ENCODE measurements at regions not wholly inside any gene's neighbourhood (a gene's known extent, or its start where the extent isn't known, plus 50 kb on each side); places are given as distances from the start of the nearest gene placed in this dataset.

DNA sequence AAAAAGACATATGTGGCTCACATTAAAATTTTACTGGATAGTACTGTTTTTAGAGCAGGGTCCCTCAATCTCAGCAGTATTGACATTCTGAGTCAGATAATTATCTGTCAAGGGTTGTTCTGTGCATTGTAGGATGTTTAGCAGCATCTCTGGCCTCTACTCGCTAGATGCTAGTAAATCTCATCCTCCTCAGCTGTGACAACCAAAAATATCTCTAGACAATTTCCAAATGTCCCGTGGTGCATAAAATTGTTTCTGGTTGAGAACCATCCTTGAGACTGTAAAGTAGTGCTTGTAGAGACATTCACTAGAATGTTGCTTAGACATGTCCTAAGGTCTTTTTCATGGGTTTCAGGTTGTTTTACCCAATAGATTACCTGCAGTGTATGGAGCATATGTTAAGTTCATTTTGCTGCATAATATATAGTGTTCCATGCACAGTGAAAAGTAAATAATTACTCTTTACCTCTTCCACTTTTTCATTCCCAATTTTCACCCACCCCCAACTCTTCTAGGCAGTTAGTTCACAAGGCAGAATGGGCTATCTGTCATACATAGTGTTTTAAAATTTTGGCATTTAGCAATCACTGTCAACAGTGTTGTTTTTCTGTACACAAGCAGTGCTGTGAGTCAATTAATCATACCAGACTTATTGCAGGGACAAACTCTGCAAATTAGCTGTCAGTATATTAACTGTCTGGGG lies 200.2 kb upstream of the SLC38A2 start:
- H3K9me1 ChIP-seq (ENCODE audit: control insufficient read depth, extremely low read depth, insufficient read depth, low read length) = no peaks in the 10 kb centered on the region
- no peaks in the 10 kb centered on the region for H3K36me3 ChIP-seq (ENCODE audit: control insufficient read depth in 2 of 2, extremely low read depth in 1 of 2, insufficient read depth in 2 of 2, low read length in 2 of 2)
- no peak overlapping the region for H2AFZ ChIP-seq (ENCODE audit: control insufficient read depth, low read length)
- TF ChIP-seq, protein P1, sequence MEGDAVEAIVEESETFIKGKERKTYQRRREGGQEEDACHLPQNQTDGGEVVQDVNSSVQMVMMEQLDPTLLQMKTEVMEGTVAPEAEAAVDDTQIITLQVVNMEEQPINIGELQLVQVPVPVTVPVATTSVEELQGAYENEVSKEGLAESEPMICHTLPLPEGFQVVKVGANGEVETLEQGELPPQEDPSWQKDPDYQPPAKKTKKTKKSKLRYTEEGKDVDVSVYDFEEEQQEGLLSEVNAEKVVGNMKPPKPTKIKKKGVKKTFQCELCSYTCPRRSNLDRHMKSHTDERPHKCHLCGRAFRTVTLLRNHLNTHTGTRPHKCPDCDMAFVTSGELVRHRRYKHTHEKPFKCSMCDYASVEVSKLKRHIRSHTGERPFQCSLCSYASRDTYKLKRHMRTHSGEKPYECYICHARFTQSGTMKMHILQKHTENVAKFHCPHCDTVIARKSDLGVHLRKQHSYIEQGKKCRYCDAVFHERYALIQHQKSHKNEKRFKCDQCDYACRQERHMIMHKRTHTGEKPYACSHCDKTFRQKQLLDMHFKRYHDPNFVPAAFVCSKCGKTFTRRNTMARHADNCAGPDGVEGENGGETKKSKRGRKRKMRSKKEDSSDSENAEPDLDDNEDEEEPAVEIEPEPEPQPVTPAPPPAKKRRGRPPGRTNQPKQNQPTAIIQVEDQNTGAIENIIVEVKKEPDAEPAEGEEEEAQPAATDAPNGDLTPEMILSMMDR (optimal IDR thresholded peaks at IDR 0.05 in 1 of 3, IDR thresholded peaks at IDR 0.05 in 1 of 3, conservative IDR thresholded peaks at IDR 0.05 in 1 of 3; ENCODE audit: extremely low read depth in 1 of 3, insufficient read depth in 2 of 3, low read length in 3 of 3) = no peak
- TF ChIP-seq EZH2 (IDR thresholded peaks at IDR 0.05; ENCODE audit: low read length) = no peak
- no peaks in the 10 kb centered on the region for H4K20me1 ChIP-seq (ENCODE audit: control insufficient read depth, extremely low read depth, insufficient read depth, low read length)
- dilution Hi-C loops (cut with MboI; ENCODE audit: extremely low pct_ligation_motif_present, low sequenced_read_pairs) = no loop called here
- H3K9ac ChIP-seq (ENCODE audit: control insufficient read depth, extremely low read depth, insufficient read depth, low read length) = no peak overlapping the region
- H3K4me1 ChIP-seq (ENCODE audit: control insufficient read depth, extremely low read depth, insufficient read depth, low read length) = peaks cover 13% of the 10 kb centered on the region
- H3K4me2 ChIP-seq (ENCODE audit: control insufficient read depth, extremely low read depth, insufficient read depth, low read depth, low read length) = no peak overlapping the region
- no peaks in the 10 kb centered on the region for H3K27me3 ChIP-seq (ENCODE audit: control insufficient read depth, extremely low read depth, insufficient read depth, low read length)
- H3K4me3 ChIP-seq (ENCODE audit: control insufficient read depth in 2 of 3, extremely low read depth in 1 of 3, insufficient read depth in 2 of 3, low read depth in 1 of 3, low read length in 3 of 3) = no peak overlapping the region
- no peak overlapping the region for H3K27ac ChIP-seq (ENCODE audit: control insufficient read depth, insufficient read depth, low read length)
- H3K79me2 ChIP-seq (ENCODE audit: control insufficient read depth, insufficient read depth, low read length) = no peaks in the 10 kb centered on the region
- H3K9me3 ChIP-seq (ENCODE audit: control insufficient read depth, low read depth, low read length) = no peaks in the 10 kb centered on the region
- FAIRE-seq = peak; percentile 74
- DNase-seq (ENCODE audit: low read depth, low spot score) = no peak

DNA sequence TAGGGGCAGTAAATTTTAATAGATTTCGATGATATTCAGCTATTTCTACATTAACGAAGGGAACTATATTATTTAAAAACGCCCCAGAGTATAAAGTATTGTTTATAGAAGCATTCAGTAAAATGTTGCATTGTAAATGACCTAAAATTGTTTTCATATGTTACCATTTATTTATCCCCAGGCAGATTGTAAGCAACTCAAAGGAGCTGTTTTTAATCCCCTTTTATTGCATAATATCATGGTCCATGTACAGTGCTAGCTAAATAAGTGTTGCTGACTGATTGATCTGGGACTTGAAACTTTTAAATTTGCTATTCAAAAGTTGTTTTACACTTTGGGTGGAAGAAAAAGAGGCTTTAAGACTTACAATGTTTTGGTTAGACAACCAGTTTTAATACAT lies 199.0 kb upstream of the SLC38A2 start:
- no peak for FAIRE-seq
- dilution Hi-C loops (cut with MboI; ENCODE audit: extremely low pct_ligation_motif_present, low sequenced_read_pairs) = no loop called here

More for the DNA sequence above, 199.0 kb upstream of the SLC38A2 start:
- no peak overlapping the region for H3K4me2 ChIP-seq (ENCODE audit: control insufficient read depth, extremely low read depth, insufficient read depth, low read depth, low read length)
- H3K36me3 ChIP-seq (ENCODE audit: control insufficient read depth in 2 of 2, extremely low read depth in 1 of 2, insufficient read depth in 2 of 2, low read length in 2 of 2) = no peaks in the 10 kb centered on the region
- H3K79me2 ChIP-seq (ENCODE audit: control insufficient read depth, insufficient read depth, low read length) = no peaks in the 10 kb centered on the region
- peaks cover under 1% of the 10 kb centered on the region for H3K4me1 ChIP-seq (ENCODE audit: control insufficient read depth, extremely low read depth, insufficient read depth, low read length)
- TF ChIP-seq EZH2 (IDR thresholded peaks at IDR 0.05; ENCODE audit: low read length) = no peak
- TF ChIP-seq, protein P1 (optimal IDR thresholded peaks at IDR 0.05 in 1 of 3, IDR thresholded peaks at IDR 0.05 in 1 of 3, conservative IDR thresholded peaks at IDR 0.05 in 1 of 3; ENCODE audit: extremely low read depth in 1 of 3, insufficient read depth in 2 of 3, low read length in 3 of 3) = no peak
- H4K20me1 ChIP-seq (ENCODE audit: control insufficient read depth, extremely low read depth, insufficient read depth, low read length) = no peaks in the 10 kb centered on the region
- no peak overlapping the region for H2AFZ ChIP-seq (ENCODE audit: control insufficient read depth, low read length)
- DNase-seq (ENCODE audit: low read depth, low spot score) = no peak
- no peaks in the 10 kb centered on the region for H3K9me3 ChIP-seq (ENCODE audit: control insufficient read depth, low read depth, low read length)
- no peak overlapping the region for H3K27ac ChIP-seq (ENCODE audit: control insufficient read depth, insufficient read depth, low read length)
- H3K9me1 ChIP-seq (ENCODE audit: control insufficient read depth, extremely low read depth, insufficient read depth, low read length) = no peaks in the 10 kb centered on the region
- H3K27me3 ChIP-seq (ENCODE audit: control insufficient read depth, extremely low read depth, insufficient read depth, low read length) = no peaks in the 10 kb centered on the region
- no peak overlapping the region for H3K9ac ChIP-seq (ENCODE audit: control insufficient read depth, extremely low read depth, insufficient read depth, low read length)
- H3K4me3 ChIP-seq (ENCODE audit: control insufficient read depth in 2 of 3, extremely low read depth in 1 of 3, insufficient read depth in 2 of 3, low read depth in 1 of 3, low read length in 3 of 3) = no peak overlapping the region

All from keratinocyte (primary cell).